Head of caudate nucleus (tissue), 42 donors: ENCODE measurements at regions not wholly inside any gene's neighbourhood (a gene's known extent, or its start where the extent isn't known, plus 50 kb on each side); places are given as distances from the start of the nearest gene placed in this dataset.

Experiments used
- DNase-seq, 42 donors: peaks; one replicate each; pipeline versions ENCODE4 v3.0.0 to v3.0.0-alpha.2; 2020 to 2021; ENCODE audit warnings: mixed read lengths in 7 of 42
- intact Hi-C: fragments of 100-400 bp; cut with DNase I; formaldehyde crosslinking; loops from one replicate; pipeline ENCODE4 v1.15.0; 2022

DNA sequence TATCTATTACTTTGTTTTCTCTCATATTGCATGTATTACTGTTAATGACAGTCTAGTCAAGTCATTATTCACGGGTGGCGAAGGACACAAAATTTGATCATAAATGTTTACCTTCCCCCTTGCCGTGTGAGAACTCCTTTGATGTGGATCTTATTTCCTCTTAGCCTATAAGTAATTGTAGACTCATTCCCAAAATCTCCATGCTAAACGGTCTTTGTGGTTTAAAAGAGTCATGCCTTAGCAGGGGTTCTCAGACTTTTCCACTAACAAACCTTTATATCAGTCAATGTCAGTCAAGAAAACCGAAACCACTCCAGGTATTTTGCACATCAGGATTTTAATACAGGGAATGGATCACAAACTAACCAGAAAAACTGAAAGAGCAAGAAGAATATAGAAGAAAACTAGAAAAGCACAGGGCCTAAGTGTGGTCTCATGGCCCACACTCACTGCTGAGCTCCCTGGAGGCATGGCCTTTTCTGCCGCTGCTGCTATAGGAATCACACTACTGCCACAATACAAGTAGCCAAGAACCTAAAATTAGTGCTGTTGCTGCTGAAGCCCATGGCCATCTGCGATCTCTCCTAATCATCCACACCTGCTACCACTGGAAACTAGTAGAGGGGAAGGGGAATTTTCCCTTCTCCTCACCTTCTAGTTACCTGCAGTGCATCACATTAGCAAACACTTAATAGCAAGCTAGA is 186.0 kb upstream of the POU3F2 start:
- no peak for DNase-seq
- intact Hi-C loops: loop anchor here (10.0 kb wide), 1 partner anchor 186 kb away; the partner anchor contains the start of gene POU3F2

DNA sequence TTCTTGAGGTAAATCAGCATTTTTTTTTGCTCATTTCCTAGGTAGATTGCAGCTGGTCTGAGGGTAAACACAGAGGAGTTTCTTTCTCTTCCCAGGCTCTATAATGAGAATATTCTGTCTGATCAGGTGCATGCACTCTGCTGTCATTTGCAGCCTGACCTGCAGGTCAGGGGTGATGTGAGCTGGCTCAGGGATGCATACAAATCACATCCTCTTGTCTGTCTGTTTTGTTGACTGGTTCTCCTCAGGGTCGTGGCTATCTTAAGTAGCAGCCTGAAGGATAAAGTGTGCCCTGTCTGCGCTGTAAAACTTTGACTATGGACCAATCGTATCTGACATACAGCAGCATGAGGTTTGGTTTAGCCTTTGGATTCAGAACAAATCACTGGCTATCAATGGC is 183.4 kb upstream of the POU3F2 start:
- DNase-seq: no peak
- intact Hi-C loops: no loop called here

DNA sequence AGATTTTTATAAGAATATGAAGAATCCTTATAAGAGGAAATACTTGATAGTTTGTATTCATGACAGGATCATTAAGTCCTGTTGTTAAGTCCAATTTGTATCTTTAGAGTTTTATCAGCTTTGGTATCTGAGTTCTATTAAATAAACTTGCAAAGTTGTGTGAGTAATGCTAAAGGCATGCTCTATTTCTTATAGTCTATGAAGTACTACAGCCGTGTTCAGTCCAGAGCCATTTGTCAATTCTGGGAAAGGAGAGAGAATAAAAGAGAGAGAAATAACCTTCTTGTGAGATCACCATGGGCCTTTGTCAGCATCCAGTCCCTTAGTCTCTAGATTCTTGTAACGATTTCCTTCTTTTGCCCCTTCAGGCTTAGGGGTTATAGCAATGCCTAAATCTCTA is 181.2 kb upstream of the POU3F2 start:
- intact Hi-C loops: no loop called here
- DNase-seq: no peak

DNA sequence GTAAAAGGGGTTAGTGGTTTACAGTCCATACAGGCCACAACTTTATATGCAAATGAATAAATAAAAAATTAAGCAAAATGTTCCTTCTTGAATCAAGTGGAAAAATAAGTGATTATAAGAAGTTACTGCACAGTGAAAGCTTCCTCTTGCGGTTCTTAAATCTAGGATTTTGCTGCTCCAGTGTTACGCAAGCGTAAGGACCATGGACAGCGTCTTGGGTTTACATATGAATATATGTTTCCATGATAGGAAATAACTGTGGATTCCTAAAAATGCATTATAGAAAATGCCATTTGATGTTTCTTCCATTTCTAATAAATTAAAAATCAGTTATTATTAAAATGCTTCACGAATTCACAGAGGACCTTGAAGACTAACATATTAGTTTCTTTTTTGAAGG is 176.6 kb upstream of the POU3F2 start:
- DNase-seq: no peak
- intact Hi-C loops: no loop called here

DNA sequence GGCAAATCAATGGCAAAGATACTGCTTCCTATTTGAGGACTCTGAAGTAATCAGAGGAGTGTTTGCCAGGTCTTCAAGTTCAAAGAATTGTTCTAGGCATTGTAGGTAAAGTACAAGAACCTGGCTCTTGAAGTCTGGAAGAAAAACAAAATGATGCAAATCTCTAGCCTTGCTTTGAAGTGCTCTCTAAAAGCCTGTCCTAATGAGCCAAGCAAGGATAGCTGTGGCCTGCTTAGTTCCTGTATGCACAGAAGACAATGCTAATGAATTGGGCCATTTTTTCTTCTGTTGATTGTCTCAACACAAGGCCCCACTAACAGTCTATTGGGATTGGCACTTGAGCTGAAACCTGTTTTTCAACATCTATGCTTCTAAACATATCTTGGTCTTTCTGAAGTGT is 165.0 kb upstream of the POU3F2 start:
- intact Hi-C loops: no loop called here
- DNase-seq: peak in 1 of 42 donors; percentile 15

DNA sequence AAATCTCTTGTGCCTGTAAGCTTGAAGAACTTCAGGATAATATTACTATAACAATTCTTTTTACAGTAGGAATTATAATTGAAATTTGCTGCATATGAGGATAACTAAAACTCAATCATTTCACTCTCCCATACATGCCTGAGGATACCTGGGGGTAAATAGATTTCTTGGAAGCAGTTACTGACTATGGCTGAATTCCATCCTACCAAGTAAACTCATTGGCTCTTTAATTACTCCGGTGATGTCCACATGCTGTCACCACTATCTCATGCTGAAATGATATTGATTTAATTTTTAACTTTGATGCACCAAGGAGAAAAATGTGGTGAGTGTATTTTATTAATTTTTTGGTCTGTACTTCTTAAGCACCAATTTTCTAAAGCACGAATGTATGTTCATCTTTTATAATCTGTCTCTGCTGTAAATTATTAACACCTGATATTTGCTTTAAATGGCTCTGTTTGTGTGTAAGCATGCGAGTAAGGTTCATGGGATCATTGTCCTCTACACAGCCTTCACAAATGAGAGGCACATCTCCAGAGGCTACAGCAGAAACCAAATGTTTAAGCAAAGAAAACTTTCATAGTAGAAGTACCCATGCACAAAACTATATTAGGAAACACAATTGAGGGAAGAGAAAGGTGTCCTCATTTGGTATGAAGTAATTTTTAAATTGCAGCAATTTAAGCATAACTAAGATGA is 164.2 kb upstream of the POU3F2 start:
- intact Hi-C loops: no loop called here
- no peak for DNase-seq

DNA sequence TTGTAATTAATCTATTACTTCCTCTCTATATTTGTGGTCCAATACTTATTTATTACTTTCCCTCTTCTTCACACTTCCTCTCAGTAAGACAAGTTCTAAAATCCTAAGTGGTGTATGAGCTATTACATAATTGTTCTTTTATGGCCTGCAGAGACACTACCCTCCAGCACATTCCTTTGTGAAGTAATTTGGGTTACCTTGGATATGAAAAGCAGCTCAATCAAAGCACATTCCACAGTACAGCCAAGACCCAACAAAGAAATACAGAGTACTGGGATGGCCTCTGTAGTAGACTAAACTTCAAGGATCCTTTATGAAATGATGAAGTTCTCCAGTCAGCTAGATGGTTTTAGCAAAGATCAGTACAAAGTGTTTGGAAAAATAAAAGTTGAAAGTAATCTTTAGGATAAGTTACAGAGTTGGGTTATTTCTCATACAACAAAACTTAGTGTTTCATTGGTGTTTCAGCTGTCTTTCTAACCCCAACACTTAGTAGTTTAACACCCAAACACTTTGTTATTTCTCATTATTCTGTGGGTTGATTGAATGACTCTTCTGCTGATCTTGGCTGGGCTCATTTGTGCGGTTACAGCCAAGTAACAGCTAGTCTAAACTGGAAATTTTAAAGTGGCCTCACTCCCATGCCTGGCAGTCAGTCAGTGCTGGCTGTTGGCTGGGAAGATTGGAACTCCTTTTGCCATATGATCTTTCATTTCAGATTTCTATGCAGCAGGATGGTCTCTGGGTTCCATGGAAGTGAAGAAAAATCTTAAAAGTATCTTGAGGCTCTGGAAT is 161.5 kb upstream of the POU3F2 start:
- intact Hi-C loops: no loop called here
- peak in 12 of 42 donors; percentile 9 to 54 (median 22) for DNase-seq

DNA sequence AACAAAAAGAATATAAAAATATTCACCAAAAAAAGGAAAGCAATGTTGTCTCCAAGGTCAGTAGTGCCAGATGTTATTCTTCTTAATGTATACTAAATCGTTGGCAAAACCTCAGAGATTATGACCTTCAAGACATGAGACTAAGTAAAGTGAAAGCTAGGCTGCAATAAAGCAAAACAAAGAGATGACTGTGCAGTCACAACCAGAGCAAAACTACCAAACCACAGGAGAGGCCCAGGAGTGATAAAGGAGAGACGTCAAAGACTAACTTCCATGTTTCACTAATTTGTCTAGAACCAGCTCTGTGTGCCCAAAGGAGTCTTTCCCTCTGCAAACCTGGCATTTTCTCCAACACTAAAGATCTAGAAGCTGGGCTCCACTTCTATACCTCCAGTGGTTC is 155.9 kb upstream of the POU3F2 start:
- DNase-seq: no peak
- intact Hi-C loops: no loop called here

DNA sequence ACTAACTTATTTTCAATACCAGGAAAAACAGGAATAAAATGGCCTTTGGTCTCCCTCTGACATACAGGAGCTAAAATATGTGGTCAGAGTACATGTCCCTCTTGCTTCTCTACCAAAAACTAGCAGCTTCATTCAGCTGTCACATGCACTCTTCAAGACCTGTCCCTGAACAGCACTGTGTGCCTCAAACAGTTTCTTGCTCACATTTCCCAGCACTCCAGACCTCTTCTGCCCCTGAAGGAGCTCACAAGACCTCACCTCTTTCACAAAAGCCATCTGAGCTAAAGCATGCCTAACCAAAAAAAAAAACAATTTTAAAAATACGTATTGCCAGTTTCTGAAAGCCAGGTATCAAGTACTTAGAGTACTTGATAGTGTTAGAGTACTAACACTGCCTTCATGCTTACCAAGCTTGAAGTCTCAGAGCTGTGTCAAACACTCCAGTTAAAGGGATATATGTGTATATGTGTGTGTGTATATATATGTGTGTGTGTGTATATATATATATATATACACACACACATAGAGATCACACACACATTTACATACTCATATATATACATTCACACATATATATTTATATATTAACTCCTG is 148.3 kb upstream of the POU3F2 start:
- DNase-seq: no peak
- intact Hi-C loops: no loop called here

DNA sequence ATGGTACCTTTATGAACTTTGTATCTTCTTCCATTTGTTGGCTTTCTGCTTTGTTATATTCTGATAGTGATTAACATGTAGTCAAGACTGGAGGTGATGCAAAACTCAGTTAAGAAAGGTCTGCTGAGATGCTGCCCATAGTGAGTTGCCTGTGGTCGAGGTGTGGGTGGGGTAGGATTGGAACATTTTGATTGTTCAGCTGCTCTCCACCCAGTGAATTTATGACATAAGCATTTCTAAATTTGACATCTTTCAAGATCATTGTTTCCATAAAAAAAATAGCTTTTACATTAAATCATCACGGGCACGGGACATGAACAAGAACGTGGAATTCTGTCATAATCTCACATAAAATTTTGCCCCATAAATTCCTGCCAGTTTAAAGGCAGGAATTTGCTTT is 146.6 kb upstream of the POU3F2 start:
- DNase-seq: no peak
- intact Hi-C loops: no loop called here

DNA sequence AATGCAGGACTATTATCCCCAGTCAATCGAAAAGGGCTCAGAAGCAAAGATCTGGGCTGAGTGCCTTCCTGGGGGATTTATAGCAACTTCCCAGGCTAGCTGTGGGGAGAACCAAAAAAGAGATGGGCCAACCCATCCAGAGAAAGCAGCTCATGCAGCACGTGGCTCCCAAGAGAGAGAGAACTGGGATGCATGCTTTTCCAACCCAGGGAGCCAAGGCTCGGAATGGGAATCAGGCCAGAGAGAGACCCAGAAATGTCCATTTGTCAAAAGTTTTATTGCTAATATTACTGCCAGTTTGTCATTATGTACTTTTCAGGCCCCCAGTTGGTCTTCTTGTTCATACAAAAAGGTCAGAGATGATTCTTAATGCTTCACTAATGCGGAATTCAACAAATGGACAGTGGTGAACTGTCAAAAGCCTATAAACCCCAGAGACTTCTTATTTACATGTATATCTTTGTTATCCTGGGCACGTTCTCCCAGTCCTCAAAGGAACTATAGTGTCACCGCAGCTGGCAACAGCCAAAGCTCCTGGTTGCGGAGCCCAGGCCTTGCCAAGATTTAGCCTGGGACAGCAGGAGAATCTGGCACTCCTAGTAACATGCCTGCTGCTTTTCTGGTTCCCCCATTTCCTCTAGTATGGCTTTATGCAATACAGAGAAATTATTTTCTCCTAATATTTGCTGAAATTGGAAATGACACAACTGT is 139.1 kb upstream of the POU3F2 start:
- intact Hi-C loops: no loop called here
- peak in 41 of 42 donors; percentile 12 to 76 (median 49) for DNase-seq

DNA sequence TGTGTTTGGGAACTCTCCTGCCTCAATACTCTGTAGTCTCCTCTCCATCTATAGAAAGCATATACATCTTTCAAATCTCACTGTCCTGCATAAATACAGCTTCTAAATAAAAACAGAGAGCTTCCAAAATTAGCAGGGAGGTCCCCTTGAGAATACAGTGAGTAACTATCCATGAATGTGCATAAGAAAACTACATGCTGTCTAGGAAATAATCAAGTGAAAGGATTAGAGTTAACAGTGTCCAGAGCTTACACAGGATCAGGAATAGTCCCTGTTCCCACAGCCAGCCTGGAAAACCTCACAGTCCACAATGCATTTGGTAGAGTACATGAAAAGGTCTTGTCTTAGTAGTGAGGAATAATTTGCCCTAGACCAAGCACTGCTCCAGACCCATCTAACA is 123.0 kb upstream of the POU3F2 start:
- intact Hi-C loops: no loop called here

DNA sequence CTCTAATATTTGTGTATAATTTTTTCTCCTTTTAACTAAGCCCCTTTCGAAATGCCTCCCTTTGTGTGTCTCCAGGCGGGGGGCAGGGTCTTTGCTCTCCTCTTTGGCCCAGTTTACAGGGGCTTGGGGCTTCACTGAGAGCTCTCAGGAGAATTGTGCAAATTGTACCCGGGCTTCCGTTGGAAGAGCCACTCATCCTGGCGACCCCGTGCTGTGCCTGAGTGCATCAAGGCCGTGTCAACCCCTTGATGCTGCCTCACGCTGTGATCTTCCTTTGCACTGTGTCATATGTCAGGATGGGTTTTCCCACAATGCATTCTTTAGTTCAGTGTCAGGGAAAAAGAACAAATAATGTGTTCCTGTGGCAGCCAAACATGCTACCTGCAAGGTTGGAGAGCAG is 118.0 kb upstream of the POU3F2 start:
- intact Hi-C loops: no loop called here
- no peak for DNase-seq

More for the DNA sequence above, 123.0 kb upstream of the POU3F2 start:
- DNase-seq: no peak

DNA sequence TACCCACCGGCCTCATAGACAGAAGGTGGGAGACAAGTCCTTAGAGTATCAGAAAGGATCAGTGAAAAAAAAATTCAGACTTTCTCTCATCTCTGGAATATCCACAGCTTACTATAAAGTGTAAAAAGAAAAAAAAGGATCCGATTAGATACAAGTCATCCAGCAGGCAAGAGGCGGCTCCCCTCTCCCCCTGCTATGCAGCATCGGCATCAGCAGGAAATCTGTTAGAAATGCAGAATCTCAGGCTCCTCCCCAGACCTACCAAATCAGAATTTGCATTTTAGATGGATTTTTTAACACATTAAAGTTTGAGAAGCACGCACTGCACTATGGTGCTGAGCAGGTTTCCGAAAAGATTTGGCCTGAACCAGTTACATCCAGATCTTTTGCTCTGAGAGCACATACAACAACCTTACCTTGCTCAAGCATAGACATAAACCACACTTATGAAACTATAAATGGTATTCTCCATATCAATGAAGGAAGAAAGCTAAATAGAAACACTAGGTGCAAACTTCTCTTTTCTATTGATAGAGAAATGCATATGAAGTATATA is 117.0 kb upstream of the POU3F2 start:
- DNase-seq: no peak
- intact Hi-C loops: no loop called here

DNA sequence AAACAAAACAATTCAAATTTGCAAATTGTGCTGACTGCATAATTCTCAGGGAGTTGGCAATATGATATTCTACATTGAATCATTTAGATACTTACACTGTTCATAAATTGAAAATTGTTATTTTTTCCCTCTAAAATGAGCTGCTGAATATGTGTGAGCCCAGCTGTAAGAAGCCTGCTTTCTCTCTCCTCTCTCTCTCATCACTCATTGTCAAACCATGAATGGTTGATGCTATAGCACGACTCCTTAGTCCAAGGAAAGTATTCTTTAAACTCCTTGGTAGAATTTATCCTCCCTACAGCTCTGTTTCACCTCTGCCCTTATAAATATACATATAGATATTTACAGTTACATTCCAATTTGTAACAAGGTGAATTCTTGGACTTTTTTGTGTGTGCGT is 116.4 kb upstream of the POU3F2 start:
- DNase-seq: no peak
- intact Hi-C loops: no loop called here

DNA sequence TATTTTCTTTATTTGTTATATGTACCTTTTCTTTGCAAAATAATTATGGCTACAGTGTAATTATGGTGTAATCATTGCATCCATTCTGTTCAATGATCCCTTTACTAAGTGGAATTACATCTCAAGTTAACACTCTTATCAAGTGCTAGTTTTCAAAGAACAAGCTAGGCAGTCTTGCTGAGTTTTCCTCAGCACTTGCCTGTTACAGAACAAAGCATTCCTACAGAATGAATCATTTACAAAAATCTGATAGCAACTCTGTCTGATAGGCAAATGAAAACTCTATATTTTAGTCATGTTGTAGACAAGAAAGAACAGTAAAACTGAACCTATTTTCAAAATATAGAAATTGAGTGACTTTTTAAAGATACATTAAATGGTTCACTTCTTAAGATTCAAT is 109.8 kb upstream of the POU3F2 start:
- no peak for DNase-seq

DNA sequence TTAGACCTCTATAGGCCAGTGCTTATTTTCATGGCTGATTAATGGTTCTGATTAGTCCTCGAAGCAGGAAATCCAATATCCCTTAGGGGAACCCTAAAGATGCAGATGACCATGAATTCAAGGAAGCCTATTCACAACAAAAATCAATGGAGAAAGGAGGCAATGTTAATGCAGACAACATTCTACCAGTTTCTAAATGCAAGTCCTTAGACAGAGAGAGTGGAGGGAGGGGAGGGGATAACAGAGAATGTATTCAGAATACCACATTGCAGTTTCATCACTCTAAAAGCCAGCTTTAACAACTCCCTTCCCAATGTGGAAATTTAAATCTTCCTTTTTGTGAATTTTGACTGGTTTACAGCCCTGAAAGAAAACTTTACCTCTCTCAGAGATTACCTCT is 87.1 kb upstream of the POU3F2 start:
- DNase-seq: no peak
- intact Hi-C loops: no loop called here

More for the DNA sequence above, 109.8 kb upstream of the POU3F2 start:
- intact Hi-C loops: no loop called here

DNA sequence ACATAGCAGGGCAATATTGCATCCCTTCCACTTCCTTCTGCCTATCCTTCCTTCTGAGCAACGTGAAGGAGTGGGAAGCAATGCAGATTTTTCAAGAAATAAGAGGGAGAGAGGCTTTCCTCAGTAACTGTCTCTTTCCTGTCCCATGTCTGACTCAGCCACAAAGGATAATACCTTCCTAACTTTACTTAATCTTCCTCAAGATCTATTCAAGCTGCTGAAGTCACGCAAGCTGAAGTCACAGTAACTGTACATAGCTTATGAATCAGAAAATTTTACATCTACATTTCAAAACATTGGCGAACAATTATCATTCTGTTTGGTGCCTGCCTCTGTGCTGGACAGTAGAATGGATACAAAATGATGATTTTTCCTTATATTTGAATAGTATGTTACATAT is 86.4 kb upstream of the POU3F2 start:
- no peak for DNase-seq
- intact Hi-C loops: no loop called here

DNA sequence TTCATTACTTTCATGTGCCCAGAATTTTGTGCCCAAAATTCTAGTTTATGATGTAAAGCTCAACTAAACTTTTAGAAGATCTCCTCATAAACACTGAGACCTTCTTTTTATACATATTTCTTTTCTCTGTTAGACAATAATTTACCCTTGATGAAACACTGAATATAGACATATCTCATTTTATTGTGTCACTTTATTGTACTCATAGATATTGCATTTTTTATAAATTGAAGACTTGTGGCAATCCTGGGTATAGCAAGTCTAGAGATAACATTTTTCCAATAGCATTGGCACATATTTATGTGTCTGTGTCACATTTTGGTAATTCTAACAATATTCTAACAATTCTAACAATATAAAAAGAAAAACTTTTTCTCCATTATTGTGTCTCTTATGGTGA is 74.9 kb upstream of the POU3F2 start:
- intact Hi-C loops: no loop called here

More for the DNA sequence above, 74.9 kb upstream of the POU3F2 start:
- DNase-seq: no peak
